Brain microvascular endothelial cell (primary cell): ENCODE measurements at regions not wholly inside any gene's neighbourhood (a gene's known extent, or its start where the extent isn't known, plus 50 kb on each side); places are given as distances from the start of the nearest gene placed in this dataset.

Experiments used
- DNase-seq: peaks from one replicate; pipeline ENCODE4 v3.0.0-alpha.2; 2020
- H3K27ac ChIP-seq: fragments of 250-450 bp; sonication (Bioruptor Pico); 2 replicates; pipeline ENCODE4 v1.5.1; 2020; ENCODE audit warnings: mild to moderate bottlenecking, moderate library complexity
- H3K27me3 ChIP-seq: fragments of 250-450 bp; sonication (Bioruptor Pico); replicated peaks from 2 replicates; pipeline ENCODE4 v1.5.1; 2020; ENCODE audit warnings: mild to moderate bottlenecking
- H3K36me3 ChIP-seq: fragments of 250-450 bp; sonication (Bioruptor Pico); replicated peaks from 2 replicates; pipeline ENCODE4 v1.5.1; 2020; ENCODE audit warnings: mild to moderate bottlenecking
- H3K4me3 ChIP-seq: 2 replicates; pipeline ENCODE4 v1.5.1; 2011; ENCODE audit warnings: low read depth, mild to moderate bottlenecking, control low read depth, low read length, moderate library complexity
- in situ Hi-C: cut with HindIII; loops from 2 replicates; pipeline ENCODE4 v1.10.0; 2017; ENCODE audit warnings: low sequenced_read_pairs, low pct_ligation_motif_present
- TF ChIP-seq, protein P1 (sequence below): IDR thresholded peaks from 2 replicates; pipeline ENCODE4 v1.5.1; 2011; ENCODE audit warnings: low read depth, mild to moderate bottlenecking, moderate library complexity, low read length, control low read depth, inconsistent platforms; ENCODE audit errors: missing control alignments

- H3K36me3 ChIP-seq, result no peaks in the 10 kb centered on the region
- DNase-seq, result no peak
- TF ChIP-seq, protein P1, sequence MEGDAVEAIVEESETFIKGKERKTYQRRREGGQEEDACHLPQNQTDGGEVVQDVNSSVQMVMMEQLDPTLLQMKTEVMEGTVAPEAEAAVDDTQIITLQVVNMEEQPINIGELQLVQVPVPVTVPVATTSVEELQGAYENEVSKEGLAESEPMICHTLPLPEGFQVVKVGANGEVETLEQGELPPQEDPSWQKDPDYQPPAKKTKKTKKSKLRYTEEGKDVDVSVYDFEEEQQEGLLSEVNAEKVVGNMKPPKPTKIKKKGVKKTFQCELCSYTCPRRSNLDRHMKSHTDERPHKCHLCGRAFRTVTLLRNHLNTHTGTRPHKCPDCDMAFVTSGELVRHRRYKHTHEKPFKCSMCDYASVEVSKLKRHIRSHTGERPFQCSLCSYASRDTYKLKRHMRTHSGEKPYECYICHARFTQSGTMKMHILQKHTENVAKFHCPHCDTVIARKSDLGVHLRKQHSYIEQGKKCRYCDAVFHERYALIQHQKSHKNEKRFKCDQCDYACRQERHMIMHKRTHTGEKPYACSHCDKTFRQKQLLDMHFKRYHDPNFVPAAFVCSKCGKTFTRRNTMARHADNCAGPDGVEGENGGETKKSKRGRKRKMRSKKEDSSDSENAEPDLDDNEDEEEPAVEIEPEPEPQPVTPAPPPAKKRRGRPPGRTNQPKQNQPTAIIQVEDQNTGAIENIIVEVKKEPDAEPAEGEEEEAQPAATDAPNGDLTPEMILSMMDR, result no peak
- no peaks in the 10 kb centered on the region for H3K27me3 ChIP-seq
- in situ Hi-C loops, result no loop called here
- no peak overlapping the region for H3K4me3 ChIP-seq
- no peak overlapping the region for H3K27ac ChIP-seq
These were observed 1215.7 kb downstream of the MAT2B start for GRCh38 chr5:164721116-164721515.

DNA sequence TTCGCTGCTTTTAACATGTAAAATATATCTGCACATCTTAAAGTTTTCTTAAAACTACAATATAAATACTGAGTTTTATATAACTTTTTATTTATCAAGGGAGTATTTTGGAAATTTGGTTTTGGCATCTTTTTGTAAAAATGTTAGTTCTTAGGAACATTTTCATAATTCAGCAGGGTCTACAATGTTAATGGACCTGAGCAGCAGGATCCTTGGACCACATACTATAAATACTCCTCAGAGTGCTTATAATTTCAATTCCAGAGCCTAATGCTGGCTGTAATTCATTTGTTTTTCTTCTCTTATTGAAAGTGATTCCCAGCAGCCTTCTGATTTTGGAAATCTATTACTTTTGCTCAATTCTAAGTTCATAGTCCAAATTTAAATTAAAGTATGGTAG is 1216.2 kb downstream of the MAT2B start:
- Histone ChIP-seq H3K36me3 (no peaks in the 10 kb centered on the region), H3K27ac (no peak overlapping the region), H3K27me3 (no peaks in the 10 kb centered on the region), H3K4me3 (no peak overlapping the region)
- TF ChIP-seq, protein P1, result no peak
- no peak for DNase-seq
- in situ Hi-C loops, result no loop called here

GRCh38 chr5:164722702-164723101 is 1217.3 kb downstream of the MAT2B start:
- no peaks in the 10 kb centered on the region for H3K36me3 ChIP-seq
- in situ Hi-C loops, result no loop called here
- TF ChIP-seq, protein P1, result no peak

DNA sequence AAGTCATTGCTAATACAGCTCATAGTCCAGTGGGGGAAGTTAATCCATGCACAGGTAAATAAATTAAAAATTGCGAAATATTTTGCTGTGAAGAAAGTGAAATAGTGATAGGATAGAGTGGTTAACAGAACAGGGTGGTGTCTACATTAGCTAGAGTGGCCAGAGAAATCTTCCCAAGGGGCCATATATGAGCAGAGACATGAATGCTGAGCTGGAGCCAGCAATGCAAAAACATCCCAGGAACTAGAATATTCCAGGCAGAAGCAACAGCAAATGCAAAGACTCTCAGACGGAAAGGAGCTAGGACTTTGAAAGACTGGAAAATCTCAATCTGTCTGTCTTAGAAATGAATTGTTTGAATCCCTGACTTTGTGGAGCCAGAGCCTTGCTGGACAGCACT is 1221.6 kb downstream of the MAT2B start:
- TF ChIP-seq, protein P1, result no peak
- H3K4me3 ChIP-seq, result no peak overlapping the region
- H3K27me3 ChIP-seq, result no peaks in the 10 kb centered on the region
- no peak overlapping the region for H3K27ac ChIP-seq
- no peak for DNase-seq
- no peaks in the 10 kb centered on the region for H3K36me3 ChIP-seq
- in situ Hi-C loops, result no loop called here

More at GRCh38 chr5:164722702-164723101, 1217.3 kb downstream of the MAT2B start:
- no peaks in the 10 kb centered on the region for H3K27me3 ChIP-seq
- no peak overlapping the region for H3K4me3 ChIP-seq
- DNase-seq, result no peak
- no peak overlapping the region for H3K27ac ChIP-seq

DNA sequence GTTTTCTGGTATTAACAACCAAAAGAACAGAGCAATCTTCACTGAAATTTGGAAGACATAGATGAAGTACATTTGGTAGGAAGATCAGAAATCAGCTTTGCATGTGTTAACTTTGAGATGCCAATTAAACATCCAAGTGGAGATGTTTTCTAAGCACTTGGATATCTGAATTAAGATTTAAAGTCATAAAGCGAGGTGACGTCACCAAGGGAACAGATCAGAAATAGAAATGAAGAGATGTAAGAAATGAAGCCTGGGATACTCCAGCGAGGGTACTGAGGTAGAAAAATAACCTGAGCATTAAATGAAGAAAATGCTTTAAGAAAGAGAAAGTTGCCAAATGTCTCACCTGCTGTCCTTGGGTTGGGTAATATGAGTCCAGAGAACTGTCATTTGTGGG is 1223.3 kb downstream of the MAT2B start:
- Histone ChIP-seq H3K27me3 (no peaks in the 10 kb centered on the region), H3K27ac (no peak overlapping the region), H3K36me3 (no peaks in the 10 kb centered on the region), H3K4me3 (no peak overlapping the region)
- TF ChIP-seq, protein P1, result no peak
- in situ Hi-C loops, result no loop called here
- no peak for DNase-seq

DNA sequence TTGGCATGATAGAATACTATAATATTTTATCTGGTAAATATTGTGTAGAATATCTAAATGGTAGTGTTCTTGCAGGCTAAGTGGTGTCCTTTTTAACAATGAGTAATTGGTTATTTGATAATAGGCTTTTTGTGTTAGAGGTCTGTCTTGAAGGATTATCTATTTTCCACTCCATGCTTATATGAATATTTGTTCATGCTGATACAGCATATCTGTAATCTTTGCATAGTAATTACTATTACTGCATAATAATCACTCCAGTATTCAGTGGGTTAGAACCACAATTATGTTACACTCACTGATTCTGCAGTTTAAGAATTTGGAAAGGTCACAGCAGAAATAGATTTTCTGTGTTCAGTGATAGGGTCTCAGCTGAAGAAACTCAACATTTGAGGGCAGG is 1229.9 kb downstream of the MAT2B start:
- Histone ChIP-seq H3K36me3 (no peaks in the 10 kb centered on the region), H3K27ac (no peak overlapping the region), H3K4me3 (no peak overlapping the region), H3K27me3 (no peaks in the 10 kb centered on the region)
- no peak for DNase-seq
- in situ Hi-C loops, result no loop called here
- TF ChIP-seq, protein P1, result no peak
